ENCODE measurements at regions not wholly inside any gene's neighbourhood (a gene's known extent, or its start where the extent isn't known, plus 50 kb on each side); places are given as distances from the start of the nearest gene placed in this dataset.

- FAIRE-seq (no peak), DNase-seq (ENCODE audit: low read depth in 1 of 2, low spot score in 1 of 2) (no peak), ATAC-seq (no peak)
- Histone ChIP-seq H3K9me3 (no peaks in the 10 kb centered on the region), H3K4me2 (no peak overlapping the region), H3K4me1 (no peaks in the 10 kb centered on the region), H3K27ac (no peak overlapping the region), H3K4me3 (no peak overlapping the region)
- ChIA-PET CTCF (interaction anchor here (1.2 kb wide), 1 partner anchor 20 kb away, joined by 4 read pairs; no protein-coding TSS in a partner anchor), POLR2A (no interaction called here)
- TF ChIP-seq EHMT2 (IDR thresholded peaks at IDR 0.05; ENCODE audit: low read depth), result no peak
- no peak for TF ChIP-seq REST (IDR thresholded peaks at IDR 0.05)
- TF ChIP-seq CEBPB (IDR thresholded peaks at IDR 0.05), result no peak
- TF ChIP-seq PBX3 (IDR thresholded peaks at IDR 0.05), result no peak
- TF ChIP-seq SREBF2 (IDR thresholded peaks at IDR 0.05), result no peak
- no peak for TF ChIP-seq USF2 (IDR thresholded peaks at IDR 0.05)
- TF ChIP-seq HOXB5 (CRISPR knock-in tag; IDR thresholded peaks at IDR 0.05), result no peak
- no peak for TF ChIP-seq ZNF302 (CRISPR knock-in tag; IDR thresholded peaks at IDR 0.05)
- whole genome bisulfite sequencing (ENCODE audit: missing lambda C conversion rate), result 44% methylated on average over 9 of the region's 9 CpGs
Measured at GRCh38 chr17:71938340-71939010, 182.3 kb upstream of the SOX9 start.

GRCh38 chr17:71941920-71942319, 178.9 kb upstream of the SOX9 start:
- no peak overlapping the region for H3K4me3 ChIP-seq
- ChIA-PET POLR2A (no interaction called here), CTCF (no interaction called here)
- FAIRE-seq, result no peak
- H3K27ac ChIP-seq, result no peak overlapping the region
- H3K9me3 ChIP-seq, result 0 out of 3 replicates have a peak, but pooled peaks cover 2% of the 10 kb centered on the region
- H3K4me2 ChIP-seq, result no peak overlapping the region
- ATAC-seq, result no peak
- TF ChIP-seq GATA3 (IDR thresholded peaks at IDR 0.05; ENCODE audit: borderline replicate concordance) (no peak), ZNF302 (CRISPR knock-in tag; IDR thresholded peaks at IDR 0.05) (no peak), PHF8 (IDR thresholded peaks at IDR 0.05; ENCODE audit: borderline replicate concordance, low read depth) (no peak), PBX3 (IDR thresholded peaks at IDR 0.05) (no peak), EHMT2 (IDR thresholded peaks at IDR 0.05; ENCODE audit: low read depth) (no peak), RFX5 (IDR thresholded peaks at IDR 0.05) (no peak), EHF (CRISPR knock-in tag; IDR thresholded peaks at IDR 0.05) (no peak), HEYL (CRISPR knock-in tag; IDR thresholded peaks at IDR 0.05) (no peak), ZC3H11A (IDR thresholded peaks at IDR 0.05) (no peak), MYC (IDR thresholded peaks at IDR 0.05; ENCODE audit: borderline replicate concordance, low read length) (no peak), EP300 (IDR thresholded peaks at IDR 0.05) (no peak), CHD4 (IDR thresholded peaks at IDR 0.05; ENCODE audit: borderline replicate concordance) (no peak), RCOR1 (IDR thresholded peaks at IDR 0.05; ENCODE audit: low read depth, low read length) (no peak), REST (IDR thresholded peaks at IDR 0.05) (no peak), HOXB13 (CRISPR knock-in tag; IDR thresholded peaks at IDR 0.05; ENCODE audit: low read depth) (no peak), CBX2 (IDR thresholded peaks at IDR 0.05; ENCODE audit: borderline replicate concordance, low read depth) (no peak), ELK1 (IDR thresholded peaks at IDR 0.05; ENCODE audit: low read depth, low read length) (no peak)
- H3K4me1 ChIP-seq, result no peaks in the 10 kb centered on the region
- no peak for DNase-seq (ENCODE audit: low read depth in 1 of 2, low spot score in 1 of 2)
- 77% methylated on average over 2 of the region's 2 CpGs for WGBS (ENCODE audit: missing lambda C conversion rate)
